ENCODE measurements at regions not wholly inside any gene's neighbourhood (a gene's known extent, or its start where the extent isn't known, plus 50 kb on each side); places are given as distances from the start of the nearest gene placed in this dataset.
"Not testable (repeated sequence)": the region's sequence is repeated elsewhere in the genome, so short reads cannot be mapped to it uniquely, and the experiment has no call there.

DNA sequence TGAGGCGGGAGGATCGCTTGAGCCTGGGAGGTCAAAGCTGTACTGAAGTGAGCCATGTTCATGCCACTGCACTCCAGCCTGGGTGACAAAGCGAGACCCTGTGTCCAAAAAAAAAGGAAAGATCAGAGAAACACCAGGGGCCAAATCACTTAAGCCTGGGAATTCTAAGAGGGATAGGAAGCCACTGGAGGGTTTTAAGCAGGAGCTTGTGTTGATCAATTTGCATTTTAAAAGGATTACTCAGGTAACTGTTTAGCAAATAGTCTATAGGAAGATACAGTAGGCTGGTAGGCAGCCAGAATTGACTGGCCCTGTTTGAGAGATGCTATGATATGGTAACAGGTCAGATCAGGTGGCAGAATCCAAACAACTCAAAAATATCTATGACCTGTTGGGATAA lies 162.7 kb downstream of the SPTSSA start:
- no peak for DNase-seq

DNA sequence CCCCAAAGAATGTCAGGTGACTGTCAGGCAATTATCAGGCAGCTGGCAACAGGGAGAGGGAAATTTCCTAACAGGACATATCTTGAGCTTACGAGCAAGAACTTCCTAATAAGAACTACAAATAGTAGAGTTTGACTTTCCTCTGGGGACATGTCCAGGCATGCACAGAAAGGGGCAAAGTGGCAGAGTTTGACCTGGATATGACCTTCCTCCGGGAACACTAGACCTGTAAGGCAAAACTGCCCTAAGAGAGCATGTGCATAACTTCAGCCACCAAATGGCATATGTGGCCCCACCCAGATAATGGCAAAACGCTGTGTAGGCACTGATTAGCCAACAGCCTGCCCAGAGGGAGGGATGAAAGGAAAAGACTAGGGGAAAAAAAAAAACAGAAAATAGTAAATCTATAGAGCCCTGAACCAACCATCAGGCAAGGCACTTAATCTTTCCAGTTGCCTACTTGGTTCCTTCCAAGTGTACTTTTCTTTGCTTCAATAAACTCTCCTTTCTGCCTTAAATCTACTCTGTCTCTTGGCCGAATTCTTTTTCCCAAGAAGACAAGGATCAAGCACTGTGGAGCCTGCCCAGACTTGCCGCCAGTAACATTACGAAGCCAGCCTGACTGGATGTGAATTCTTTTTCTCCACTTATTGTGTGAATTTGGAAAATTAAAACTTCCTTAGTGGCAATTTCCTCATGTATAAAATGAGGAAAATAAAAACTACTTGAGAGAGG lies 164.1 kb downstream of the SPTSSA start:
- DNase-seq: no peak

DNA sequence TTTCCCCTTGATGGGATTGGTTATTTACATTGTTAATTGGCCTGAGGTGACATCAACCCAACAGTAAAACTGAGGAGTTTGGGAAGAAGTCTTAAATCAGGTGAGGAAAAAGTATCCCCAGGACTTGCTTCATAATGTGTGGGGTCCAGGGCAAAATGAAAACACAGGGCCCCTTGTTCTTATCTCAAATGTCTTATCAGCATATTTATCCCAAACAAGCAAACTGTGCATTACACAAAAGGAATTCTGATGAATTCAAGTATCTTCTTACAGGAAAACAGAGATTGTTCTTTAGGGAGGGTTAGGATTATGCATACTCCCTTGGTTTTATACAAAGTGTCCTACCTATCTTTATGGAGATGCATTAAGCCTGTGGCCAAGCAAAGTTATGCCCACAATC lies 178.4 kb downstream of the SPTSSA start:
- no peak for DNase-seq

DNA sequence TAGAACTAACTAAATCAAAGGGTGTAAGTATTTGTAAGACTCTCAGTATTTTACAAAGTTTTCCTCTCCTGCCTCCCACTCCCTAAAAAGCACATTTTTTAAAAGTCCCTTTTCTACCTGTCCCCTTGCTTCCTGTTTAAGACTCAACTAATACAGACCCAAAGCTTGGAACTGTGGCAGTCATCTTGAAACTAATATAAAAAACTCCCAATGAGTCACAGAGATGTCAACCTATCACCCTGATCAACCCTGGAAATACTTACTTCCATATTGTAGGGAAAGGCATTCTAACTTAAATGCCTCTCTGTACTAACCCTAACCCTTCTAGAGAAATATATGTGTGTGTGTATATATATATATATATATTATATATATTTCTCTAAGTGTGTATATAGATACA lies 184.8 kb downstream of the SPTSSA start:
- no peak for DNase-seq

DNA sequence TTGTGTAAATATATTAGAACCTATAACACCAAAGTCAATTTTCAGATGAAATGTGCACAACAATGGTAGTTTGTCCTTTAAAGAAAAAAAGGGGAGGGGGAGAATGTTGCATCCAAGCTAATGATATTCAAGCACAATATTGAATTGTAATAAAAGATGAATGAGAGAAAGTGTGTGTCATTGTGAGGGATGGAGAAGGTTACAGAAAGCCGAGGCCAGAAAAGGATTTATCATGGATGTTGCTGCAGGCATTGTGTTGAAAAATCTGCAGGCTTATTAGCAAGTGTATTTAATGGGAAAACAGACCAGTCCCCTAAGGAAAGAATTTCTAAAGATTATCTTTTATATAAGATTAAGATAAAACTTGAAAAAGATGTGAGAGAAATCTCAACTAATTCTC lies 186.5 kb downstream of the SPTSSA start:
- no peak for DNase-seq

DNA sequence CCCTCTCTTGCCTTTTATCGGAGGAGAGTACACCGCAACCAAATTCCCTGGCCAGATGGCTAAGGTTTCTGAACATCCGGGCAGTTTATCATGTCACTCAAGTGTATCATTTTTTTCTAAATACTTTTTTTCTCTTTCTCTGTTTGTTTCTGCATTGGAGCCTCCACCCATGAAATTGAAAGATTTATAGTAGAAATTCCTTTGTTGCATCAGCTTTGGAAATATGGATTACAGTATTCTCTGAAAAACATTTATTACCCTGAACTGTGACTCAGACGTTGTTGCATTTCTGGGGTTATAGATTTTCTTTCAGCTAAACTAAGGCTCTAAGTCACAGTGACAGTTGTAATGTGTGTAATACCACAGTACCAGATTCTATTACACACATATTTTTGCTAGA lies 187.0 kb downstream of the SPTSSA start:
- DNase-seq: no peak

DNA sequence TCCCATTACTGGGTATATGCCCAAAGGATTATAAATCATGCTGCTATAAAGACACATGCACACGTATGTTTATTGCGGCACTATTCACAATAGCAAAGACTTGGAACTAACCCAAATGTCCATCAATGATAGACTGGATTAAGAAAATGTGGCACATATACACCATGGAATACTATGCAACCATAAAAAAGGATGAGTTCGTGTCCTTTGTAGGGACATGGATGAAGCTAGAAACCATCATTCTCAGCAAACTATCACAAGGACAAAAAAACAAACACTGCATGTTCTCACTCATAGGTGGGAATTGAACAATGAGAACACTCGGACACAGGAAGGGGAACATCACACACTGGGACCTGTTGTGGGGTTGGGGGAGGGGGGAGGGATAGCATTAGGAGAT lies 188.3 kb downstream of the SPTSSA start:
- DNase-seq: not testable (repeated sequence)

DNA sequence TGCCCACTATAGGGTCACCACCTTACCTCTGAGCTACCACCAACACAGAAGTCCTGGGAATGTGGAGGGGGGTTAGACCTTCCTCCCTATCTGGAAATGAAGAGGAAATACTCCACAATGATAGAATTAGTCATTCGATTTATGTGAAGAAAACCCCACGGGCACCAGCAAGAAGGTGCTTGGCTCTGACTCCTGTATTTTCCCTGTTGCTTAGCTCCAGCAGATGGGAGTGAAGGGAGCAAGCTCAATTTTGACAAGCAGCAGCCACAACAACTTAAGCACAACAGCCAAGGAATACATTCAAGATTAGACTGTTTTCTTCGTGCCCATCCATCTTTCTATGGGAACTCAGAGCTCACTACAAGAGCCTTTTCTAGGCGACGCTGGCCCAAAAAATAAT lies 191.7 kb downstream of the SPTSSA start:
- no peak for DNase-seq

DNA sequence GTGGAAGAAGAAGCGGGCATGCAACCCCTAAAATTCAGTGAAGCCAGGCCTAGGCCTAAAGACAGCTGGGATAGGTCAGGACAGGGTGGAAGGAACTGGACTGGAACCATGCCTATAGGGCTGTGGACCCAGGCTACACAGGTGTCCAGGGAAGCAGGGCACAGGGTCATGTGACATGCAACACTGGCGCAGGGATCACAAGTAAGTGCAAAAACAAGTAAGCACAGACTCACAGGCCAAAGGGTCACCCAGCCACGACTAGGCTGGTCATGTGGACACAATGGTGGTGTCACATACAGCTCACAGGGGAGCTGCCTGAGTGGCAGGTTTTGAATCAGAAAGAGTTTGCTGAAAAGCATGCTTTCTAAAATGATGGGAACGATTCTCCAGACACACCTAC lies 195.7 kb downstream of the SPTSSA start:
- DNase-seq: no peak

DNA sequence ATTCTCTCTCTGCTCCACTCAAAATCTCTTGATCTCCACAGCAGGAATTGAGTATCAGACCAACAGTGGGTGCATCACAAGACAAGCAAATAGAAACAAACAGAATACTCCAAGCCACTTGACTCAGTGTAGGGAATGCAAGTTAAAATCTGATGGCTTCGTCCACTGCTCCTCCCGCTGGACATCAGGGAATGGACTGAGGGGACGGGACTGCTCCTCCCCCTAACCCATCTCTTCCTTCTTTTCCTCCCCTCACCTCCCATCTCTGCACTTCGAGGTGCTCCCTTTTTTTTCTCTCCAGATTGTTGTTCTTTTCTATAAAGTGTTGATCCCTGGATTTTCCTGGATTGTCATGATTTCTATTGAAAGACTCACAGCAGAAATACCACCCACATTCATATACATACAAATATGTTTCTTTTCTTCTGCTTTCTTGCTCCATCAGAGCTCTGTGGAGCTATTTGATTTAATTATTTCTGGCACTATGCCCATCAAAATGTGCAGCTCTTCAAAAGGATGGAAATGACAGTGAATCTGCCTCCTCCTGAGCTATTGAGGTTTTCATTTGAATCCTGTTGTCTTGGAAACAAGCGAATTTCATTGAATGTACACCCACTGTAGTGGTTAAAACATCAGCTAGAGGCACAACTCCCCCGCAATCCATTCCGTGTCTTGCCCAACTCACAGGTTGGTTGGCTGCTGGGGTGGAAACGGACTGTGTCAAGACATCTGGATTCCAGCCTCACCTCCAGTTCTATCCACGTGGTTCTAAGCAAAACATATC lies 199.7 kb downstream of the SPTSSA start:
- DNase-seq: no peak

DNA sequence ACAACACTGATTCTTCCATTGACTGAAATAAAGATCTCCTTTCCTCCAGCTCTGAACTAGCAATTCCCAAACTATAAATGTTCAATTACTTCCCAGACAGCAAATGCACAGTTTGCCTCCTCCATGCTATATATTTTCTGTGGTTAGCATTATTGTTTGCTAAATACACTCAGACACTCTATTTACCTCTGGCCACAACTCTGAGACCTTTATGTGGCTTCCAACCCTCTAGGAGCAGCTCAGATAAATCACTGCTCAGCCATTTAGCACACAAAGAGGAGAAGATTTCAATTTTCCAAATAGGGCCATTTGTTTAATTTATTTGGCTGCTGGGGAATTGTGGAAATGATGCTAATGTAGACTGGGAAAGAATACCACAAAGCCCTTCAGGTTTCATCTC lies 202.0 kb downstream of the SPTSSA start:
- no peak for DNase-seq

DNA sequence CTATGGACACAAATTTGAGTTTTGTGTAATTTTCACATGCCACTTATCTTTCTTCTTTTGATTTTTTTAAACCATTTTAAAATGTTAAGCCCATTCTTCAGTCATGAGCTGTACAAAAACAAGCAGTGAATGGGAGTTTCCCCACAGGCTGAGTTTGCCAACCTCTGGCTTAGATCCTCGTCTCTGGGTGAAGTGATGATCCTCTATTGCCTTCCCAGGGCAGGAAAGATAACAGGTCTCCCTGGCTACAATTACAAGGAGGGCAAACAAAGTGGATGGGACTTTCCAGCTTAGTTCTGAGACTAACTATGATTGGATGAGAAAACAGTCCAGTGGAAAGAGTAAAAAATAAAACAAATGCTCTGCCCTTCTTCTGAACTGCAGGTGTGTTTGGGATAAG lies 203.7 kb downstream of the SPTSSA start:
- no peak for DNase-seq

DNA sequence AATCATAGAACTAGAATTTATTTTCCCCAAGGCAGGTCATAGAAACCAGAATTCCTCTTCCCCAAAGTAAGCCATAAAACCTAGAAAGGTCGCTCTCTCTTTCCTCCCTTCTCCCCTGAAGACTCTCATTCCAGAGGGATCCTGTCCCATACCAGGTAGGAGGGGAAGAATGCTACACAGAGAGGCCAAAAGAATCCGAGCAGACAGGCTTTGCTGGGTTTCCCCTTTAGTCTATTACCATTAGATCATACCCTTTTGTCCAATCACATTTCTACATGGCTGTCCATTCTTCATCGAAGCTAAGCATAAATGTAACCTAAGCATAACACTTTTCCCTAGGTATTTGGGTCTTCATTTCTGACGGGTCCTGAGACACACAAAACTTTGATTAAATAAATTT lies 204.5 kb downstream of the SPTSSA start:
- DNase-seq: no peak

DNA sequence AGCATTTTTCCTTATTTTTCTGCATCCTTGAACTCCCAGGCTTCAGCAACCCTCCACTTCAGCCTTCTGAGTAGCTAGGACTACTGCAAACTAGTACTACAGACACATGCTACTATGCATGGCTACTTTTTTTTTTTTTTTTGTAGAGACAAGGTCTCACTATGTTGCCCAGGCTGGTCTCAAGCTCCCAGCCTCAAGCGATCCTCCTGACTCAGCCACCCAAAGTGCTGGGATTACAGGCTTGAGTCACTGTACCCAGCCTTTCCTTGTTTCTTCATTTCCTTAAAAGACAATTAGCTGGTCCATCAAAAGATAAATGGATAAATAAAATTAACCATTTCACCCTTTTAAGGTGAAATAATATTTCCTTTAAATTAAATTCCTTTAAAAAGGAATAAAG lies 205.8 kb downstream of the SPTSSA start:
- no peak for DNase-seq

DNA sequence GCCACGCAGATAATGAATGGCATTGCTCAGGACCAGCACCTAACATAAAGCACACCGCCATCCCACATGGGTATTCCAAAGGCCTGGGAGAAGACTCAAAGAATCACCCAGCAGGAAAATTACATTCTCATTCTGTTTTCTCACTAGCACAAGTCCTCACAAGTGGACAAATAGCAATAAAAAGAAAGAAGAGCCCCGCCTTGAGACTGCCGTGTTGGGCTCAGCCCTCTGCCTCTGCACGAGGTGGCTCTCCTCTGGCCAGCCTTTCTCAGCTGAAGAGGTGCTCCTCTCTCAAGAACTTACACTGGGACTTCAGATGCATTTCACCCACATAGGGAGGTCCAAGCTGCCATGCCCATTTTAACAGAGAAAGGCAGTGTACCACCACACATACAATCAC lies 207.5 kb downstream of the SPTSSA start:
- DNase-seq: no peak

DNA sequence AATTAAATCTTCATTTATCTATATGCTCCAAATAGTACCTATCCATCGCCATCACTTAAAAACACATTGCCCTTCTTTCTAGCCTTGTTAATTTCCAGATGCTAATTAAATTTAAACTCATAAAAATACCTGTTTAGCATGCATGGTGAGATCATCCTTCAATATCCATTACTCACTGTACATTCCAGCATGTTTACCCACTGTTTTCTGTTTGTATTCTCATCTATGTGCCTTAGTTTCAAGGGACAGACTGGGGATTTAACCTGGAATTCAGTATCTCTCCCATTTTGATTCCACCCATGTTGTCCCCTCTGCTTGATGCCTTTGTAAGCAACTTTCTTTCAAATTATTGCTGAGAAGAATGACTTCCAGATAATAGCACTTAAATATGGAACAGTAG lies 208.0 kb downstream of the SPTSSA start:
- DNase-seq: no peak

DNA sequence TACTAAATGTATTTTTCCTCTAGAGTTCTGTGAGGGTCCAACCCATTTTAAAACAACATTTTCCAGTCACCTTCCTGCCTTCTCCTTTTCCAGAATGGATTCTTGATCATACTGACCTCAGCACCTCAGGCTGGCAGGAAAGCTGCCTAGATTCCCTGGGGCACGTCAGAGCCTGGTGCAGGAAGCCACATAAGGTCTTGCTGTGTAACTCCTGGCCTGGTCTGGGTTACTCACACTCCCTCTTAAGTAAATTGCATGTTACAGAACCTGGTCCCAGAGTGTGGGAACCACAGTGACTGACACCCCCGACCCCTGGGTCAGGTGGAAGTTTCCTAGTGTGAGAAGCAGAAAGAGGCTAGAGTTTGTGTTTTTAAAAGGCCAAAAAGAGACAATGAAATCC lies 209.8 kb downstream of the SPTSSA start:
- no peak for DNase-seq

DNA sequence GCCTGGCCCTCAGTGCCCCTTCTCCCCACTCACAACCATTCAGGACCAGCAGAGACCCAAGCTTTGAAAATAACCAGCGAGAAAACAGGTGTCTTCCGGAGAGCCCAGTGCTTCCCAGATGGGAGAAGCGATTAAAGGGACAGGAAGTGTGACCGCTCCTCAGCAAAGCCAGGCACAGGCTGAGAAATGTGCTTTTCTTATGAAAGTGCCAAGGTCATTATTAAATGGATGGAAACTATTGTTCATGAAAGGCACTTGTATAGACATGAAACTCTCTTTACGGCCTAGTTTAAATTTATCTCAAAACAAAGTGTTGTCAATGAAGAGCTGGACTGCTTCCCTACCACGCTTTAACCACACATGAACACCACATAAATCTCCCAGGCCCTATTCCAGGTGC lies 210.4 kb downstream of the SPTSSA start:
- DNase-seq: no peak

DNA sequence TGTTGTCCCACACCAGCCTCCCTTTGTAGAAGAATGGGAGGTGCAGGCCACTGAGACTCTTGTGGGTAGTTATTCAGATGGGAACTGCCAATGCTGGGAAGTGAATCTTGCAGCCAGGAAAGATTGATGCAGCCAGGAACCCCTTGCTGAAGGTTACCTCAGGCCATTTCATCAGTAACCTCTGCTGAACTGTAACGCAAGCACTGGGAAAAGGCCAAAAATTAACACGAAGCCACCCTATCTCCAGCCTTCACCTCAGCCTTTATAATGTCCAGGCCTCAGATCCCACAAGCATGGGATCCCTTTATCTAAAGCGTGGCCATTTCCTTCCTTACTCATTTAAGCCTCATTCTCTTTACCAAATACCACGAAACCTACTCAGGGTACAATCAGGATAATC lies 211.1 kb downstream of the SPTSSA start:
- DNase-seq: no peak

DNA sequence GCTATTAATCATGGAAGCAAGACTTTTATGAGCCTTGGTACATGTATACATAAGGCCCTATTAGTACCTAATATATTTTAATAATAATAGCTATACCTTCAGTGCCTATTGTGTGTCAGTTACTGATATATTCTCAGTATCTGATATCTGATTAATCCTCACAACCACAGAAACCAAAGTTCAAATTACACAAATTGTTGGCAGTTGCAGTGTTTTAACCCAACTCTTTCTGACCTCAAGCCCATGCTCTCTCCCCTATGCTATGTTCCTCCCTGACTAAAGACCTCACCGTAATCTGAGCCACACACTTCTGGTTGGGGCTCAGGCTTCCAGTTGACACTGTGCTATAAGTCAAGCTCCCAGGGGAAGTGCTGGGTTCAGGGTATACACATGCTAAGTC lies 214.4 kb downstream of the SPTSSA start:
- no peak for DNase-seq

DNA sequence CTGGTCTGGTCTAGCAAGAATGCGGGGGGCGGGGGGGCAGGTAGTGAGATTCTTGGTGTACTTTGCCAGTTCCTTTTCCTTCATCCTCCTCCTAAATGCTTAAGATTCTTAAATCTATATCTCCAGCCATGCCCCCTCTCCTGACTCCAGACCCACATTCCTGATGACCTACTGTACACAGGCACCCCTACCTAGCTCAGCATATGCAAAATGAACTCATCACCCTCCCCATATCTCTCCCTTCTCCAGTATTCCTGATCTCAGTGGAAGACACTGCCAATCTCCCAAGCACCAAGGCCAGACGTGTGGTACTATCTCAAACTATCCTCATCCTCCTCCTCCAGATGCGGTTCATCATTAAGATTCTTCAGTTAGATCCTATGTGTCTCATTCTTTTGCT lies 215.8 kb downstream of the SPTSSA start:
- DNase-seq: no peak

DNA sequence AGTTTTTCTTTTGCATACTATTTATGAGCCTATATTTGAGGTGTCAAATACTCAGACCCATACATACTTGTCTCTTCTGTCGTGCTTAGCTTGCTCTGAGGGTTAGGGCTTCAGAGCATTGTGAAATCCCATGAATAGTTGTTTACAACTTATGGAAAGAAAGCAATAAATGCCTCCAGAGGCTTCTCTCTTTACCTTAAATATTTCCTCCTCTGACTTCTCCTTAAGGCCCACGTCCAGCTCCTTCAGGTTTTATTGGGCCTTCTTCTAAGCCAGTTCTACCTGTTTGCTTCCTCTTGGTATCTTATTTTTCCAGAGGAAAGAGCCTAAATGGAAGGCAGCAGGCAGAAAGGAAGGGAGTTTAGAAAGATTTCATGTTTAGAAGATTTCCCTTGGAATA lies 218.6 kb downstream of the SPTSSA start:
- no peak for DNase-seq

DNA sequence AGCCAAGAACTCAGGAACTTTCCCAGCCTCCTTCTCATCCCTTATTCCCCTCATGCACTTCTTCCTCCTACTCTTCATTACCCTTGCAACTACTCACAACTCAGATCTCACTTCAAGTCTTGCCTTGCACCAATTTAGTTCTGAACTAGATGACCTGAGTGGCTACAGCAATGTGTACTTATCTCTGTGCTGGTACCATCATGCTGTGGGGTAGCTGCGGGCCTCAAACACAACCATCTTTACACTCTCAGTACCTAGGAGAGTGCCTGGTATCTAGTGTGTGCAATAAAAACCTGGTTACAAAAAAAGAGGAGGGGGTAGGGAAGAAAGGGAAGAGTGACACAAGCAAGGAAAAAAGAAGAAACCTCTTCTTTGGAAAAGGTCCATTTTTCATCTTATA lies 219.0 kb downstream of the SPTSSA start:
- no peak for DNase-seq

DNA sequence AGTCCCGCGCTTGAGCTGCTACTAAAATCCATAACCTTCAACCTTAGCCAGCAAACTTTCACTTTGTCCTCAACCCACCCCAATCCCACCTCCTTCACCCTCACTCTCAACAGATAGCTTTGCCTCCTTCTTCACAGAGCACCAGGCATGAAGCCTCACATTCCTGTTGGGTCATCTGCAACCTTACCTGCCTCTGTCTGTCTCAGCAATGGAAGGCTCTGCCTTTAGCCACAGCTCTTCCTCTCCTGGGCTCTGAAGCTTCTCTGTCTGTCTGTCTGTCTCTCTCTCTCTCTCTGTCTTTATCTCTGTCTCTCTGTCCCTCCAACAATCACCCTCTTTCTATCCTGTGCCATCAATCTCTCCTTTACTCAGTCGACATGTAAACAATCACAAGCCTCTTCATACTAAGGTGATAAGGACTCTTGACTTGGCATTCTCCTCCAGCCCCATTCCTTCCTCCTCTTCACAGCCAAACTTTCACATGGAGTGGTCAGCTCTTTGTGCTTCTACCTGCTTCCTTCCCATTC lies 220.8 kb downstream of the SPTSSA start:
- no peak for DNase-seq

DNA sequence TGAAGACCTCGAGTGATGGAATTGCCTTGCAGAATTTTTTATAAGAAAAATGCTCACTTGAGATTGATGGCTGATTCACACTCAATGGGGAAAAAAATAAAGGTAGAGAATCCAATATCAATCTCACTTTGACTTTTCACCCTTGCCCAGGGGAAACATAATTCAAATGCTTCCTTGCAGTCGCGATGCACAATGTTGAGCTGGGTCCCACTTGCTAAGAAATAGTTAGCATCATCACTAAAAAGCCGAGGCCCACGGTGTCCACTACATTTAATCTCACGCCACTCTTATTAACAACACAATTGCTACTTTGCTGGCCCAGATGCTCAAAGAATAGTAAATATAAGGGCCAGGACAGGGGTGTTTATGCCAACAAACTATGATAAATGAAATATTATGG lies 223.4 kb downstream of the SPTSSA start:
- no peak for DNase-seq

Data from activated CD4-positive, alpha-beta T cell treated with anti-CD3 and anti-CD28 coated beads, Interleukin-2, amount 50 U/mL, for 4 hours (primary cell).